H9 (cell line): ENCODE measurements at regions not wholly inside any gene's neighbourhood (a gene's known extent, or its start where the extent isn't known, plus 50 kb on each side); places are given as distances from the start of the nearest gene placed in this dataset.

Source experiments
- DNase-seq: peaks from one replicate; pipeline ENCODE4 v3.0.0-alpha.2; 2017
- H2AFZ ChIP-seq: one replicate; pipeline ENCODE4 v1.6.1; 2013; ENCODE audit warnings: mild to moderate bottlenecking, low read length, control low read depth, moderate library complexity
- H2AK5ac ChIP-seq: 2 replicates; pipeline ENCODE4 v1.6.1; 2013; ENCODE audit warnings: low read length, control low read depth, mixed read lengths; ENCODE audit not compliant: insufficient read length
- H2BK120ac ChIP-seq: one replicate; pipeline ENCODE4 v1.6.1; 2013; ENCODE audit warnings: low read depth, mild to moderate bottlenecking, low read length, control low read depth, inconsistent platforms; ENCODE audit not compliant: poor library complexity, severe bottlenecking
- H2BK12ac ChIP-seq: 2 replicates; pipeline ENCODE4 v1.6.1; 2013; ENCODE audit warnings: low read length, control low read depth, mixed read lengths, low read depth; ENCODE audit not compliant: insufficient read length
- H2BK15ac ChIP-seq: 2 replicates; pipeline ENCODE4 v1.6.1; 2013; ENCODE audit warnings: low read depth, low read length, control low read depth
- H2BK20ac ChIP-seq: one replicate; pipeline ENCODE4 v1.6.1; 2013; ENCODE audit warnings: low read depth, mild to moderate bottlenecking, low read length, control low read depth, inconsistent platforms; ENCODE audit not compliant: poor library complexity, severe bottlenecking
- H2BK5ac ChIP-seq: 2 replicates; pipeline ENCODE4 v1.6.1; 2013; ENCODE audit warnings: low read length, control low read depth, mixed read lengths; ENCODE audit not compliant: insufficient read length
- H3K14ac ChIP-seq: 2 replicates; pipeline ENCODE4 v1.6.1; 2013; ENCODE audit warnings: low read length, control low read depth; ENCODE audit not compliant: insufficient read depth
- H3K18ac ChIP-seq: 2 replicates; pipeline ENCODE4 v1.6.1; 2013; ENCODE audit warnings: low read depth, mild to moderate bottlenecking, mixed read lengths, low read length, control low read depth; ENCODE audit not compliant: insufficient read length
- H3K23ac ChIP-seq: 2 replicates; pipeline ENCODE4 v1.6.1; 2013; ENCODE audit warnings: low read length, control low read depth, mixed read lengths, low read depth; ENCODE audit not compliant: insufficient read length
- H3K23me2 ChIP-seq: 2 replicates; pipeline ENCODE4 v1.6.1; 2013; ENCODE audit warnings: low read depth, mild to moderate bottlenecking, mixed read lengths, low read length, control low read depth; ENCODE audit not compliant: insufficient read length, poor library complexity, severe bottlenecking
- H3K27ac ChIP-seq: 2 replicates; pipeline ENCODE4 v1.5.1; 2013; ENCODE audit warnings: low read length, control low read depth, mixed read lengths, low read depth; ENCODE audit not compliant: insufficient read length
- H3K27me3 ChIP-seq: 2 replicates; pipeline ENCODE4 v1.6.1; 2013; ENCODE audit warnings: low read length, control low read depth, inconsistent platforms; ENCODE audit not compliant: insufficient read depth
- H3K4ac ChIP-seq: 2 replicates; pipeline ENCODE4 v1.6.1; 2013; ENCODE audit warnings: low read depth, mild to moderate bottlenecking, control low read depth, inconsistent platforms, low read length, moderate library complexity
- H3K4me1 ChIP-seq: 2 replicates; pipeline ENCODE4 v1.6.1; 2013; ENCODE audit warnings: low read length, control low read depth, inconsistent platforms; ENCODE audit not compliant: insufficient read depth
- H3K4me2 ChIP-seq: 2 replicates; pipeline ENCODE4 v1.6.1; 2013; ENCODE audit warnings: low read length, control low read depth, mixed read lengths; ENCODE audit not compliant: insufficient read length, insufficient read depth
- H3K56ac ChIP-seq: 2 replicates; pipeline ENCODE4 v1.6.1; 2013; ENCODE audit warnings: low read depth, mild to moderate bottlenecking, mixed read lengths, low read length, control low read depth; ENCODE audit not compliant: insufficient read length
- H3K79me1 ChIP-seq: 2 replicates; pipeline ENCODE4 v1.6.1; 2013; ENCODE audit warnings: low read depth, mild to moderate bottlenecking, moderate library complexity, low read length, control low read depth, inconsistent platforms; ENCODE audit not compliant: insufficient read depth, poor library complexity, severe bottlenecking
- H3K79me2 ChIP-seq: 2 replicates; pipeline ENCODE4 v1.6.1; 2013; ENCODE audit warnings: low read length, control low read depth, inconsistent platforms; ENCODE audit not compliant: insufficient read depth
- H3K9ac ChIP-seq: 2 replicates; pipeline ENCODE4 v1.6.1; 2013; ENCODE audit warnings: low read length, control low read depth, mixed read lengths; ENCODE audit not compliant: insufficient read length; ENCODE audit errors: extremely low read depth
- H3K9me3 ChIP-seq: one replicate; pipeline ENCODE4 v1.6.1; 2013; ENCODE audit warnings: low read depth, low read length, inconsistent platforms; ENCODE audit not compliant: control insufficient read depth
- H3T11ph ChIP-seq: one replicate; pipeline ENCODE4 v1.6.1; 2013; ENCODE audit warnings: mild to moderate bottlenecking, low read length, control low read depth, inconsistent platforms
- H4K20me1 ChIP-seq: one replicate; pipeline ENCODE4 v1.6.1; 2013; ENCODE audit not compliant: control insufficient read depth, insufficient read length, insufficient read depth
- H4K5ac ChIP-seq: 2 replicates; pipeline ENCODE4 v1.6.1; 2013; ENCODE audit warnings: low read depth, mild to moderate bottlenecking, mixed read lengths, low read length, control low read depth; ENCODE audit not compliant: insufficient read length
- H4K8ac ChIP-seq: replicated peaks from 2 replicates; pipeline ENCODE4 v1.6.1; 2013; ENCODE audit warnings: low read length, control low read depth, mixed read lengths, low read depth; ENCODE audit not compliant: insufficient read length
- H4K91ac ChIP-seq: 2 replicates; pipeline ENCODE4 v1.6.1; 2013; ENCODE audit warnings: low read depth, mild to moderate bottlenecking, moderate library complexity, mixed read lengths, low read length, control low read depth; ENCODE audit not compliant: insufficient read length
- H3K27ac Mint-ChIP-seq, 3 experiments: 2 replicates in 2 of 3; 3 replicates in 1 of 3; pipeline ENCODE4 v1.8.0; 2020 to 2021; ENCODE audit warnings: mixed read lengths in 3 of 3, mild to moderate bottlenecking in 1 of 3, moderate library complexity in 1 of 3
- H3K27me3 Mint-ChIP-seq: 2 replicates; pipeline ENCODE4 v1.8.0; 2021; ENCODE audit warnings: low read depth, mild to moderate bottlenecking, moderate library complexity, mixed read lengths
- H3K36me3 Mint-ChIP-seq, 3 experiments: 2 replicates in 2 of 3; 3 replicates in 1 of 3; pipeline ENCODE4 v1.8.0; 2020 to 2021; ENCODE audit warnings: low read depth in 3 of 3, mixed read lengths in 3 of 3; ENCODE audit not compliant: insufficient read depth in 1 of 3
- H3K4me1 Mint-ChIP-seq, 2 experiments: 2 replicates each; pipeline ENCODE4 v1.8.0; 2020; ENCODE audit warnings: mixed read lengths in 2 of 2
- H3K4me3 Mint-ChIP-seq, 2 experiments: 2 replicates in 1 of 2; 3 replicates in 1 of 2; pipeline ENCODE4 v1.8.0; 2020 to 2021; ENCODE audit warnings: mild to moderate bottlenecking in 2 of 2, mixed read lengths in 2 of 2, moderate library complexity in 1 of 2
- H3K9me3 Mint-ChIP-seq, 2 experiments: 2 replicates in 1 of 2; 3 replicates in 1 of 2; pipeline ENCODE4 v1.8.0; 2020; ENCODE audit warnings: mild to moderate bottlenecking in 2 of 2, mixed read lengths in 2 of 2, moderate library complexity in 1 of 2
- CTCF ChIP-seq: fragments of 200-600 bp; sonication (generic); conservative IDR thresholded peaks from 3 replicates; pipeline ENCODE4 v1.8.0; 2021; ENCODE audit warnings: antibody characterized with exemption, mild to moderate bottlenecking
- WGBS: extraction: QIAGEN DNeasy Blood & Tissue Kit; methylation state at CpG from one replicate; pipeline ENCODE4 v1.1.7; 2013; ENCODE audit warnings: missing lambda C conversion rate, low lambda C conversion rate, mixed read lengths; ENCODE audit not compliant: insufficient read length; ENCODE audit errors: extremely low coverage; 5-methylcytosine and 5-hydroxymethylcytosine counted together

DNA sequence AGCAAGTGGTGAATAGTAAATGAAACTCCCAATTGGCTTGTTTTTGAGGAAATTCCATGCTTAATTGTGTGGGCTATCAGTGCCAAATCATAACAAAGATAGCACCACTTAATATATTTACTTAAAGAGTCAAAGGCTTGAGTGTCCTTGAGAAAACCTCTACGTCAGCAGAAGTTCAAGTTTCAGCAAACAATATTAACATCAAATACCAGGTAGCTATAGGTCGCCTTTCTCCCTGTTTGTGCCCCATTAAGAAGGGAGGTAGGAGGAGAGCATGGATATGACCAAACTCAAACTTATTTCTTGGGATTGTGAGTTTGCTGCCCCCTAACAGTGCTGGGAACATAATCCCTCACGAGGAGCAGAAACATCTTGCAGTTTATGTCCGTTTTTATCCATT is 105.6 kb upstream of the SYN3 start:
- Histone ChIP-seq H3K4me1 (peaks cover 2% of the 10 kb centered on the region; the same call in 1 of the 2 replicates), H2AK5ac (no peak overlapping the region), H3K9ac (no peak overlapping the region), H2AFZ (no peak overlapping the region), H3T11ph (no peak overlapping the region), H3K14ac (no peak overlapping the region), H4K5ac (no peak overlapping the region), H2BK120ac (no peak overlapping the region), H2BK15ac (no peak overlapping the region), H3K9me3 (no peaks in the 10 kb centered on the region), H3K23ac (no peak overlapping the region), H2BK20ac (no peak overlapping the region), H3K27ac (no peak overlapping the region), H2BK5ac (no peak overlapping the region), H3K56ac (no peak overlapping the region), H2BK12ac (no peak overlapping the region), H3K4ac (no peak overlapping the region), H4K20me1 (no peaks in the 10 kb centered on the region), H4K91ac (no peak overlapping the region), H3K4me2 (no peak overlapping the region), H3K18ac (no peak overlapping the region), H3K79me1 (no peaks in the 10 kb centered on the region), H4K8ac (no peak overlapping the region), H3K27me3 (no peaks in the 10 kb centered on the region), H3K23me2 (no peaks in the 10 kb centered on the region), H3K79me2 (no peaks in the 10 kb centered on the region)
- no CpG with 5 or more reads among the region's 4 CpGs for WGBS
- H3K4me1 Mint-ChIP-seq, result no peaks in the 10 kb centered on the region
- no peak for DNase-seq
- H3K27me3 Mint-ChIP-seq, result peaks cover 73% of the 10 kb centered on the region
- TF ChIP-seq CTCF, result no peak
- no peak overlapping the region for H3K27ac Mint-ChIP-seq
- no peak overlapping the region for H3K4me3 Mint-ChIP-seq
- no peaks in the 10 kb centered on the region; a peak in 1 of 5 replicates for H3K9me3 Mint-ChIP-seq
- H3K36me3 Mint-ChIP-seq, result no peaks in the 10 kb centered on the region
